ENCODE measurements at regions not wholly inside any gene's neighbourhood (a gene's known extent, or its start where the extent isn't known, plus 50 kb on each side); places are given as distances from the start of the nearest gene placed in this dataset.

DNA sequence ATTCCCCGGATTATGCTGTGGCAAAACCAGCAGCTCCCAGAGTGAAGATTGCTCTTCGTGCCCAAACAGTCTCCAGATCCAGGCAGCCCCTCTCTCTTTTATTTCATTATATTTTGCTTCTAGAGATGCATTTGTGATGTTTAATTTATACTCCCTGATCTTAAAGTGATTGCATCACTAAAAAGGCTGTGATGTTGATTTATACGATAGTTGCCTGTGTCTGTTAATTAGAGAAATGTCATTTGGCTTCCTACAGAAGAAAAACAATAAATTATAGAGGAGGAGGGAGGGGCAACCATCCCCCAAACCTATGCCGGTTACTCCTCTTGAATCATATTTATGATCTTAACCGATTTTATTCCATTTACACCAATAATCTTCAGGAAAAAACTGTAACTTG lies 615.3 kb downstream of the TOX3 start:
- intact Hi-C loops (cut with micrococcal nuclease), result no loop called here
- no peaks in the 10 kb centered on the region for H3K4me1 Mint-ChIP-seq (ENCODE audit: insufficient read depth, unreplicated experiment)
- ChIA-PET POLR2A (no interaction called here), CTCF (no interaction called here)
- no peak for TF ChIP-seq CTCF (IDR thresholded peaks at IDR 0.05; ENCODE audit: unreplicated experiment)
- DNase-seq (ENCODE audit: unreplicated experiment), result no peak
- H3K9me3 Mint-ChIP-seq (ENCODE audit: unreplicated experiment), result no peaks in the 10 kb centered on the region
- no peak overlapping the region for H3K27ac Mint-ChIP-seq (ENCODE audit: low read depth, unreplicated experiment)
- H3K36me3 Mint-ChIP-seq (ENCODE audit: insufficient read depth, unreplicated experiment), result no peaks in the 10 kb centered on the region
- no TSS peak for BruUV-seq (replicated peaks)
- H3K27me3 Mint-ChIP-seq (ENCODE audit: insufficient read depth, unreplicated experiment), result peaks cover 54% of the 10 kb centered on the region
- H3K4me3 Mint-ChIP-seq (ENCODE audit: unreplicated experiment), result no peak overlapping the region

DNA sequence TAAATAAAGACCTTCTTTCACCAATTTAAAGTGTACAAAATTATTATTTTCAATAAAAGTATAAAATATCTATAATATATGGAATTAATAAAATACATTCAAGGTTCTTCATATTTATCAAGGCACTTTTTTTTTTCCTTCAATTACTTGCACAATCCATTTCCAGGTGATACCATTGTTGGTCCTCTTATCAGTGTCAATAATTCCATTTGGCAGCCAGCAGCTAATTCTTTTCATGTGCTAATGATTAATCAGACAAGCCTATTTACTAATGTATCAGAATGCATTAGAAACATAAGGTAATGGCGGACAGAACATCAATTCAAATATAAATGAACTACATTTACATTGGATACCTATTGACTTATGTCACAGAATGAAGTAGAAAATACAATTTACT lies 622.2 kb downstream of the TOX3 start:
- Mint-ChIP-seq H3K4me1 (ENCODE audit: insufficient read depth, unreplicated experiment) (no peaks in the 10 kb centered on the region), H3K27me3 (ENCODE audit: insufficient read depth, unreplicated experiment) (peaks cover 24% of the 10 kb centered on the region), H3K4me3 (ENCODE audit: unreplicated experiment) (no peak overlapping the region), H3K36me3 (ENCODE audit: insufficient read depth, unreplicated experiment) (no peaks in the 10 kb centered on the region), H3K9me3 (ENCODE audit: unreplicated experiment) (no peaks in the 10 kb centered on the region), H3K27ac (ENCODE audit: low read depth, unreplicated experiment) (no peak overlapping the region)
- DNase-seq (ENCODE audit: unreplicated experiment), result no peak
- CTCF ChIA-PET, result no interaction called here
- no peak for TF ChIP-seq CTCF (IDR thresholded peaks at IDR 0.05; ENCODE audit: unreplicated experiment)
- intact Hi-C loops (cut with micrococcal nuclease), result no loop called here
- POLR2A ChIA-PET, result interaction anchor here (0.6 kb wide), 1 partner anchor 1011 kb away, joined by 3 read pairs; no protein-coding TSS in a partner anchor
- BruUV-seq (replicated peaks), result no TSS peak

- Mint-ChIP-seq H3K36me3 (ENCODE audit: insufficient read depth, unreplicated experiment) (no peaks in the 10 kb centered on the region), H3K27ac (ENCODE audit: low read depth, unreplicated experiment) (no peak overlapping the region), H3K9me3 (ENCODE audit: unreplicated experiment) (no peaks in the 10 kb centered on the region), H3K4me1 (ENCODE audit: insufficient read depth, unreplicated experiment) (no peaks in the 10 kb centered on the region), H3K4me3 (ENCODE audit: unreplicated experiment) (no peak overlapping the region), H3K27me3 (ENCODE audit: insufficient read depth, unreplicated experiment) (peaks cover 2% of the 10 kb centered on the region)
- BruUV-seq (replicated peaks), result no TSS peak
- ChIA-PET POLR2A (interaction anchor here (0.7 to 1.1 kb wide), 2 partner anchors 17 to 101 kb away, joined by 3 to 4 read pairs; no protein-coding TSS in a partner anchor), CTCF (interaction anchor here (0.8 to 1.4 kb wide), 2 partner anchors 7 to 60 kb away, joined by 3 read pairs; no protein-coding TSS in a partner anchor)
- DNase-seq (ENCODE audit: unreplicated experiment), result peak; percentile 39
- intact Hi-C loops (cut with micrococcal nuclease), result no loop called here
- TF ChIP-seq CTCF (IDR thresholded peaks at IDR 0.05; ENCODE audit: unreplicated experiment), result no peak
These were observed 624.5 kb downstream of the TOX3 start for GRCh38 chr16:51922476-51922875.

GRCh38 chr16:51919736-51920135 lies 627.2 kb downstream of the TOX3 start:
- Mint-ChIP-seq H3K27ac (ENCODE audit: low read depth, unreplicated experiment) (no peak overlapping the region), H3K4me3 (ENCODE audit: unreplicated experiment) (no peak overlapping the region), H3K4me1 (ENCODE audit: insufficient read depth, unreplicated experiment) (no peaks in the 10 kb centered on the region), H3K9me3 (ENCODE audit: unreplicated experiment) (no peaks in the 10 kb centered on the region), H3K36me3 (ENCODE audit: insufficient read depth, unreplicated experiment) (no peaks in the 10 kb centered on the region), H3K27me3 (ENCODE audit: insufficient read depth, unreplicated experiment) (no peaks in the 10 kb centered on the region)
- DNase-seq (ENCODE audit: unreplicated experiment), result peak; percentile 42
- CTCF ChIA-PET, result interaction anchor here (0.6 kb wide), 1 partner anchor 1093 kb away, joined by 4 read pairs; no protein-coding TSS in a partner anchor
- POLR2A ChIA-PET, result no interaction called here
- BruUV-seq (replicated peaks), result no TSS peak
- TF ChIP-seq CTCF (IDR thresholded peaks at IDR 0.05; ENCODE audit: unreplicated experiment), result no peak
- intact Hi-C loops (cut with micrococcal nuclease), result no loop called here
